Fibroblast of villous mesenchyme (primary cell): ENCODE measurements at regions not wholly inside any gene's neighbourhood (a gene's known extent, or its start where the extent isn't known, plus 50 kb on each side); places are given as distances from the start of the nearest gene placed in this dataset.

ENCODE experiments used
- DNase-seq: peaks from one replicate; pipeline ENCODE4 v3.0.0-alpha.2; 2010; ENCODE audit warnings: low read depth
- H3K4me3 ChIP-seq: 2 replicates; pipeline ENCODE4 v1.5.1; 2011; ENCODE audit warnings: low read depth, mild to moderate bottlenecking, low read length
- CTCF ChIP-seq: IDR thresholded peaks from 2 replicates; pipeline ENCODE4 v1.5.1; 2012; ENCODE audit warnings: low read depth, mild to moderate bottlenecking, low read length; ENCODE audit not compliant: insufficient read depth

GRCh38 chr17:10944819-10945218, 106.9 kb upstream of the PIRT start:
- DNase-seq = no peak
- TF ChIP-seq CTCF = no peak
- no peak overlapping the region for H3K4me3 ChIP-seq

GRCh38 chr17:10936931-10937330, 99.0 kb upstream of the PIRT start:
- TF ChIP-seq CTCF = no peak
- no peak for DNase-seq
- H3K4me3 ChIP-seq = no peak overlapping the region

GRCh38 chr17:10932938-10933337, 95.1 kb upstream of the PIRT start:
- no peak for DNase-seq
- no peak for TF ChIP-seq CTCF
- H3K4me3 ChIP-seq = no peak overlapping the region

- no peak for DNase-seq
- H3K4me3 ChIP-seq = no peak overlapping the region
- no peak for TF ChIP-seq CTCF
Measured at GRCh38 chr17:10931133-10931532, 93.2 kb upstream of the PIRT start.

- no peak for DNase-seq
- no peak for TF ChIP-seq CTCF
- H3K4me3 ChIP-seq = no peak overlapping the region
Measured at GRCh38 chr17:10927712-10928111, 89.8 kb upstream of the PIRT start.

- DNase-seq = no peak
- no peak for TF ChIP-seq CTCF
- no peak overlapping the region for H3K4me3 ChIP-seq
Measured at GRCh38 chr17:10920558-10921108, 82.7 kb upstream of the PIRT start.

- no peak for TF ChIP-seq CTCF
- no peak for DNase-seq
- no peak overlapping the region for H3K4me3 ChIP-seq
Measured at GRCh38 chr17:10907370-10907769, 69.5 kb upstream of the PIRT start.
